HEK293T (cell line): ENCODE measurements at regions not wholly inside any gene's neighbourhood (a gene's known extent, or its start where the extent isn't known, plus 50 kb on each side); places are given as distances from the start of the nearest gene placed in this dataset.

Source experiments
- CTCF ChIA-PET: fragments of 350-600 bp; formaldehyde crosslinking; extraction: SDS; loops from one replicate; lab custom pipeline; 2021; ENCODE audit warnings: antibody characterized with exemption, inconsistent platforms; lab: Yijun Ruan, JAX
- POLR2A ChIA-PET: fragments of 350-600 bp; formaldehyde crosslinking; extraction: SDS; loops from one replicate; lab custom pipeline; 2020; ENCODE audit warnings: antibody characterized with exemption, inconsistent platforms; lab: Yijun Ruan, JAX
- DNase-seq: peaks from one replicate; pipeline ENCODE4 v3.0.0; 2012; ENCODE audit warnings: mixed read lengths; ENCODE audit errors: extremely low spot score
- ARNT ChIP-seq: fragments of 450-650 bp; IDR thresholded peaks from 2 replicates; pipeline ENCODE4 v1.6.1; 2017; ENCODE audit warnings: mild to moderate bottlenecking
- BHLHE40 ChIP-seq: fragments of 450-650 bp; IDR thresholded peaks from 2 replicates; pipeline ENCODE4 v1.6.1; 2016; ENCODE audit warnings: mild to moderate bottlenecking, moderate library complexity, borderline replicate concordance
- CTBP1 ChIP-seq: fragments of 450-650 bp; IDR thresholded peaks from 2 replicates; pipeline ENCODE4 v1.6.1; 2016; ENCODE audit warnings: borderline replicate concordance
- ELF4 ChIP-seq: fragments of 450-650 bp; IDR thresholded peaks from 2 replicates; pipeline ENCODE4 v1.6.1; 2017; ENCODE audit warnings: antibody characterized with exemption
- FOXA1 ChIP-seq: fragments of 450-650 bp; IDR thresholded peaks from 2 replicates; pipeline ENCODE4 v1.6.1; 2016; ENCODE audit warnings: mild to moderate bottlenecking
- FOXK2 ChIP-seq: fragments of 450-650 bp; IDR thresholded peaks from 2 replicates; pipeline ENCODE4 v1.6.1; 2016; ENCODE audit warnings: mild to moderate bottlenecking
- FOXM1 ChIP-seq: fragments of 450-650 bp; IDR thresholded peaks from 2 replicates; pipeline ENCODE4 v1.6.1; 2017; ENCODE audit warnings: mild to moderate bottlenecking, borderline replicate concordance
- HDGF ChIP-seq: fragments of 450-650 bp; IDR thresholded peaks from 2 replicates; pipeline ENCODE4 v1.6.1; 2017; ENCODE audit warnings: antibody characterized with exemption, borderline replicate concordance
- L3MBTL2 ChIP-seq: fragments of 450-650 bp; conservative IDR thresholded peaks from 2 replicates; pipeline ENCODE4 v1.6.1; 2016; ENCODE audit warnings: mild to moderate bottlenecking
- LEF1 ChIP-seq: fragments of 450-650 bp; IDR thresholded peaks from 2 replicates; pipeline ENCODE4 v1.6.1; 2017; ENCODE audit warnings: mild to moderate bottlenecking, borderline replicate concordance
- NFRKB ChIP-seq: fragments of 450-650 bp; IDR thresholded peaks from 2 replicates; pipeline ENCODE4 v1.6.1; 2016; ENCODE audit warnings: mild to moderate bottlenecking, moderate library complexity
- PKNOX1 ChIP-seq: fragments of 450-650 bp; IDR thresholded peaks from 2 replicates; pipeline ENCODE4 v1.6.1; 2016
- SP1 ChIP-seq: fragments of 450-650 bp; IDR thresholded peaks from 2 replicates; pipeline ENCODE4 v1.6.1; 2017
- SUZ12 ChIP-seq: fragments of 450-650 bp; IDR thresholded peaks from 2 replicates; pipeline ENCODE4 v1.6.1; 2016; ENCODE audit warnings: mild to moderate bottlenecking
- TARDBP ChIP-seq: fragments of 450-650 bp; IDR thresholded peaks from 2 replicates; pipeline ENCODE4 v1.6.1; 2016
- ZNF384 ChIP-seq: fragments of 450-650 bp; IDR thresholded peaks from 2 replicates; pipeline ENCODE4 v1.6.1; 2016

GRCh38 chr2:164008752-164009151 lies 272.9 kb upstream of the FIGN start:
- no peak for TF ChIP-seq CTBP1
- no peak for TF ChIP-seq SP1
- TF ChIP-seq LEF1: no peak
- TF ChIP-seq SUZ12: no peak
- TF ChIP-seq FOXM1: no peak
- no peak for TF ChIP-seq NFRKB
- TF ChIP-seq PKNOX1: no peak
- TF ChIP-seq FOXA1: no peak
- no peak for TF ChIP-seq FOXK2
- ChIA-PET POLR2A (no interaction called here), CTCF (no interaction called here)
- DNase-seq: no peak

DNA sequence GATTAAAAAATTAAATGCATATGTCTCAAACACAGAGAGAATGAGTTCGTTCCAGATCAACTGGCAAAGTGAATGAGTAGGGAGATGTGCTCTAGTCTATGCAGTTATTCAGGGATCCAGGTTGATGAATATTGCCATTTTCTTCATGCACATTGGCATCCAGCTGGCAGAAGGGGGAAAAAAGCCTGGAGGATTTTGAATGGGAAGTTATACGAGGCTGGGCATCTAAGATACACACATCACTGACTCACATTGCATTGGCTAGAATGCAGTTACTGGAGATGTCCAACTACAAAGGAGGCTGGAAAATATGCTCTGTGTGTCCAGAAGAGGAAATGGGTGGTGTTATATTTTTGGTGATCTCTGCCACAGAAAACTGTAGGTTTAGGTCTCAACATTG lies 270.9 kb upstream of the FIGN start:
- ChIA-PET CTCF (no interaction called here), POLR2A (no interaction called here)
- no peak for DNase-seq
- TF ChIP-seq ELF4: no peak
- TF ChIP-seq LEF1: no peak
- no peak for TF ChIP-seq HDGF
- no peak for TF ChIP-seq SP1
- TF ChIP-seq ARNT: no peak
- TF ChIP-seq BHLHE40: no peak
- no peak for TF ChIP-seq CTBP1
- no peak for TF ChIP-seq NFRKB
- no peak for TF ChIP-seq TARDBP
- TF ChIP-seq FOXA1: no peak
- TF ChIP-seq ZNF384: no peak
- no peak for TF ChIP-seq PKNOX1
- TF ChIP-seq SUZ12: no peak

DNA sequence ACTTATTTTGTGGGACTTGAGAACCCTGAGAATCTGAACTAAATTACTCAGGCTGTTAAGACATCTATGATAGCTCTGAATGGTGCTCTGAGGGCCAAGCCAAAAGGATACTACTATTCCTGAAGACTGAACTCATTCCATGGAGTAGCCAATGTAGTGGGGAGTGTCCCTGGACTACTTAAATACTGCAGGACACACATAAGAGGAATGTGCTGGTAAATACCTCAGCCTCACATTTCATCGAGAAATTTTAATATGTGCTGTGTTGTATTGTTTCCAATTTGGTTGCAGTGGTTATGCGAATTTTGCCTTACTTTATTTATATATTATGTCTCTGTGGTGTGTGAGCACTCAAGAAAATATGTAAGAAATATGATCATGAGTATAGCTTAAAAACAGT lies 264.4 kb upstream of the FIGN start:
- ChIA-PET POLR2A (no interaction called here), CTCF (no interaction called here)
- DNase-seq: no peak
- no peak for TF ChIP-seq LEF1
- no peak for TF ChIP-seq NFRKB
- TF ChIP-seq ZNF384: no peak
- no peak for TF ChIP-seq FOXM1
- TF ChIP-seq FOXA1: no peak
- no peak for TF ChIP-seq SUZ12
- no peak for TF ChIP-seq ELF4
- TF ChIP-seq ARNT: no peak

DNA sequence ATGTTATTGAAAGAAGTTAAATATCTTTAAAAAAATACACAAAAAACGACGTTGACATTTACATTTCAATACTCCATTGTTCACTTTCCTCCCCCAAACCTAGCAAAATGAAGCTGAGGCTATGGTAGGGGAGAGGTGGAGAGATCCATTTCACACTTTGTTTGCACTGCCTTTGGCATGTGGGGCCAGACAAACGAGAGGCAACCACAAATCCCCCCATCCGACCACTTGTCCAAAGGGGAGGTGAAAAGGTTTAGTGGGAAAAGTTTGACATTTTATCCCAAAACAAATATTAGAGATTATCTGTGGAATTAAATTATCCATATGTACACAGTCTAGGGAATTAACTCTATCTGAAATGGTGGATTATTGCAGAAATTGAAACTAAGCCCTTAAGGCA lies 261.7 kb upstream of the FIGN start:
- no peak for DNase-seq
- CTCF ChIA-PET: no interaction called here
- TF ChIP-seq CTBP1 (no peak), ARNT (no peak)
- POLR2A ChIA-PET: no interaction called here

- CTCF ChIA-PET: no interaction called here
- TF ChIP-seq FOXA1 (no peak), FOXM1 (no peak), ARNT (no peak), L3MBTL2 (no peak), SUZ12 (no peak), NFRKB (no peak), SP1 (no peak), TARDBP (no peak), ZNF384 (no peak)
- POLR2A ChIA-PET: no interaction called here
- DNase-seq: no peak
Measured at GRCh38 chr2:163990541-163990940, 254.7 kb upstream of the FIGN start.

DNA sequence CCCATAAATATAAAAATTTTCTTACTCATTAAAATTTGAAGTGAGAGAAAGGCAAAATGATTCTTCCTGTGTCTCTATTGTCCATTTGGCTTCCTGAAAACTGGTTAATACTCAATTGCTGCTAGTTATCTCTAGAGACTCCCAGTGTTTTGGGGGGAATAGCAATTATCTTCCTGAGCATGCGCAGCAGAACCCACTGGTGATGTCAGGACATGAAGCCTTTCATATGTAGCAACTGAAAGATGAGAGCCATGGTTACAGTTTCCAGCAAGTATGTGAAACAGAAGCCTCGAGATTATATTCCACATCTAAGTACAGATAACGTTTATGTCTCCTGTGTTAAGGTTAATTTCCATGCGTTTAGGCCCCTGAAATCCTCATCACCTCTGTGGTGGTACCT lies 254.3 kb upstream of the FIGN start:
- no peak for DNase-seq
- TF ChIP-seq TARDBP (no peak), ELF4 (no peak), HDGF (no peak), FOXK2 (no peak), SP1 (no peak), ZNF384 (no peak), PKNOX1 (no peak), FOXM1 (no peak), BHLHE40 (no peak), FOXA1 (no peak), LEF1 (no peak), ARNT (no peak), CTBP1 (no peak), L3MBTL2 (no peak)
- CTCF ChIA-PET: no interaction called here
- POLR2A ChIA-PET: no interaction called here

DNA sequence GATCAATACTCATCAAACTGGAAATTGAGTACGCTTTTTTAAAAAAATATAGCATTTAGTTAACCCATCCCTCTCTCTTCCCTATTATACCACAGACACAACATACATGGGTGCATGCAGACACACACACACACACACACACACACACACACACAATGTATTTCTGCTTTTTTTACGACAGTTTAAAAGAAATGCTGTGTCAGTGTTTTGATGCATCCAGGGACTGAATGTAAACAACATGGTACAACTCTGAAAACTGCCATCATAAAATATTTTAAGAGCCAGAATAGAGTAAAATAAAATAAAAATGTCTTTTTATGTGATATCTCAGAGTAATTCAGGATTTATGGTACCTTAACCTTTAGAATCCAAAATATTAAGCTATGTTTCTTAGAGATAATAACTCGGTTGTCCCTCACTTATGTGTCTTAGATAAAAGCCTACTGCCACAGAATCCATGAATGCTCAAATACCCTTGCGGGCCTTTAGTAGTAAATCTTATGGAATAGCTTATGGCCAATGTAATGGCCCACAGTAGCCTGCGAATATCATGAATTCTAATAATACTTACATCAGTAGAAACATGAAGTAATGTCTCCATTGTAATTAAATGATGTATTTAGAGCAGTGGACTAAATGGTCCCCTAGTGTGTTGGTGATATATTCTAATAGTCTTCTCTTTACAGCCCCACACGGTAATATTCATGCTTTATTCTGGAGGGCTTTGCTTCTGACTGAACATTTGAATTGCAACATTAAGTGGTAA lies 251.6 kb upstream of the FIGN start:
- CTCF ChIA-PET: no interaction called here
- TF ChIP-seq FOXM1 (no peak), FOXA1 (no peak), SP1 (no peak), TARDBP (no peak), HDGF (no peak)
- POLR2A ChIA-PET: no interaction called here
- no peak for DNase-seq
